ENCODE measurements at regions not wholly inside any gene's neighbourhood (a gene's known extent, or its start where the extent isn't known, plus 50 kb on each side); places are given as distances from the start of the nearest gene placed in this dataset.

DNA sequence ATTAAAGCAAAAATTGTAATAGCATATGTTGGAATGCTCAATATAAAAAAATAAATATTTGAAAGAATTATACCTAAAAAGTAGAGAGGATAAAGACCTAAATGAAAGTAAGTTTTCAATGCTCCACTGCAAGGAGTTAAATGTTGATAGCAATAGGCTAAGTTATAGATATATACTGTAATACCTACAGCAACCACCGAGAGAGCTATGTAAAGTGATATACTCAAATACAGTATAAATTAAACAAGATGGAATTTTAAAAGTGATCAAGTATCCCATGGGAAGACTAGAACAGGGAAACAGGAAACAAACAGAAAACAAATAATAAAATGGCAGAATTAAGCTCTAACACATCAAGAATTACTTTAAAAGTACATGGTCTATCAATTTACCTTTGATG lies 73.9 kb downstream of the CASP3 start:
- no peak for DNase-seq

DNA sequence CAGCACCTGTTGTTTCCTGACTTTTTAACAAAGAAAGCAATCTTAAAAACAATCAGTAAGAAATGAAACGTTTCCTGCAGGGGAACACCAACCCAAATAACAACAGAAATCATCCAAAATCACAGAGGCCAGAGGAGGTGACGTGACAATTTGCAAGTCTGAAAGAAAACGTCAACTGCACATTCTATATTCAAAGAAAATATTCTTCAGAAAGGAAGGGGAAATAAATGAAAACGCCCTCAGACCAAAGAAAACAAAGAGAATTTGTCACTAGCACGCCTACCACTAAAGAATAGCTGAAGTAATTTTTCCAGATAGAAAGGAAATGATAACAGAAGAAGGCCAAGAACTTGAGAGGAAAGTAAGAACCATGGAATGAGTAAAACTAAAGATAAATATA lies 74.4 kb downstream of the CASP3 start:
- DNase-seq, result no peak

DNA sequence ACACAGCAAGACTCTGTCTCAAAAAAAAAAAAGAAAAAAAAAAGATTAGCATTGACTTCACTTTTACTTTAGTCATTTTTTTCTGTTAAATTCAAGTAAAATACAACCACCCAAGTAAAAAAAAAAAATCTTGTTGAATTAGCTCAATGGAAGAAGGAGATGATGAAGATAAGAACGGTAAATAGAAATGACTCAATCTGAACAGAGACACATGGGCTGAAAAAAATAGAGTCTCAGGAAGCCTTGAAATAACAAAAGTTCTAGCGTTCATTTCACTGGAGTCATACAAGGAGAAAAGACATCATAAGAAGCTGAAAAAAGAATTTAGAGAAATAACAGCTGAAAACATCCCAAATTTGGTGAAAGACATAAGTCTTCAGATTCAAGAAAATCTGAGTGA lies 75.5 kb downstream of the CASP3 start:
- no peak for DNase-seq

DNA sequence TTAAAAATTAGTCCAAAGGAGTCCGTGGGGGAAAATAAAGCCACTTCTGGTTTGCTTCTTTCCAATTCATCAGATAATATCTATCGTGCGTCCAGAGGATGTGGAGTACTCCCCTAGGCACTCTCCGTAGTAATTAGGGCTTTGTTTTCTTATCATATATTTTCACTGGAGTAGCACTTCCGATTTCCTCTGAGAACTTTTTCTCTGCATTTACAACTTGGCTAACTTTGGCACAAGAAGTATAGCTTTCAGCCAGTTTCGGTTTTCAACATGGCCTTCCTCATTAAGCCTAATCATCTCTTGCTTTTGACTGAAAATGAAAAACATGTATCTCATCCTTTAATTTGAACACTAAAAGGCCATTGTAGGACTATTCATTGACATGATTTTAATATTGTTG lies 80.5 kb downstream of the CASP3 start:
- DNase-seq, result no peak

DNA sequence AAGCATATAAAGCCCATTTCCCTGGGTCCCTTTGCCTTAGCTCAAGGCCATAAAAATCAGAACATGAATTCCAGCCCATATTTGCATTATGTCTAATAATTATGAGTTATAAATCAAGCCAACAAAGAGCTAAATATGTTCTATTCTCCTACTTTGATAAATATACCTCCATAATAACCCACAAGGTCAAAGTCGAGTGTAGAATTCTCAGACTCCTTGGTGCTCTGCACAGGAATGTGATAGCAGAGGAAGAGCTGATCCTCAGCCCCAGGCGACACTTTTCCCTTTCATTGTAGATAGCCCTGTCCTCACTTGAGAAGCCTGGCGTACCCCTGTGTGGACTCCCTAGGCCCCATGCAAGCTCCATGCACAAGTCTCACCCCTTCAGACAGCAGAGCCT lies 85.6 kb downstream of the CASP3 start:
- DNase-seq, result no peak

DNA sequence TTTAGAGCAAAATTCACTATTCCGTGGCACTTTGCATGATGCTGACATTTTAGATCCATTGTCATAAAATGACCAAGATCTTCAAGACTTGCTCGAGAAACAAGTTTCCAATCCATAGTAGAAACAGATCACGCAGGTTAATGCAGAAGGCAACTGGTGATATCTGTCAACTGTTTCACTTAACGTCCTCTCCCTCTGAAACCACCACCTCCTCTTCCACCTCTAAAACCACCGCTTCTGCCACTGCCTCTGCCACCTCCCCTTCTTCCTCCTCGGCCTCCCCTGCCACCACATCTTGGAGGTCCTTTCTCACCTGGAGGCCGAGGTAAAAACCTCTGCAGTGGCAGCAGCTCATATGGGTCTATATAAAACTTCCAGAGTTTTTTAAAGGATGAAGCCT lies 84.6 kb upstream of the IRF2 start:
- no peak for DNase-seq

DNA sequence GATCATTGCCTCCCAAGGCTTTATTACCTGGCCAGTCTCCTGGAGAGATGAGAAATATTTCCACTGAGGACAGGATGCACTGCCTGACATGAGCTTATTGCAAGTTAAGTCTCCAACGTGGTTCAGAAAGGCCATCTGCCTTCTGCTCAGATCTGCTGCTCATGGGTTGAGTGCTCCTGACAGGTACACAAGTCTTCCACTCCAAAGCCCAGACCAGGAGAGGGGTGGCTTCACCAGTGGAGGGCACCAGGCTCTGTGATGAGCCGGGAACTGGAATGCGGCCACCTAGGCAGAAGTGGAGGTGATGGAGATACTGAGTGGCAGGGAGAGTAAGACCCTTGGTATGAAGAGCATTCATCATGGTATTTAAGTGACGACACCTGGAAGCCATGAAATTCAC lies 79.5 kb upstream of the IRF2 start:
- DNase-seq, result no peak

DNA sequence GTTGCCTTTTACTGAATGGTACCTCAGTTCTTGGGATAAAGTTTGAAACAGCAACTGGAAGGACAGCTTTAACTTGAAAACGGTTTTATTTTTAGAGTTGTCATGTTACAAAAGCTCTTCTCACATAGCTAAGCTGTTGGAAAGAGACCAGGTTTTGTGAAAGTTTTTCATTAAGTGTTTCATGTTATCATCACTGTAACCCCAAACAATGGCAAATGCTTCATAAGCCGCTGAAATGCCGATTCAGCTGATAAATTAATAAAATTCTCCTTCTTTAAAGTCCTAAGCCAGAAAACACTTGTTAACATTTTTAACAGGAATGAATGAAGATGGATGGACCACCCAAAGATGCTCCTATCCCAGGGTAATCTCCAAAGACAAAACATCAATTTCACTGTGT lies 76.1 kb upstream of the IRF2 start:
- DNase-seq, result no peak

DNA sequence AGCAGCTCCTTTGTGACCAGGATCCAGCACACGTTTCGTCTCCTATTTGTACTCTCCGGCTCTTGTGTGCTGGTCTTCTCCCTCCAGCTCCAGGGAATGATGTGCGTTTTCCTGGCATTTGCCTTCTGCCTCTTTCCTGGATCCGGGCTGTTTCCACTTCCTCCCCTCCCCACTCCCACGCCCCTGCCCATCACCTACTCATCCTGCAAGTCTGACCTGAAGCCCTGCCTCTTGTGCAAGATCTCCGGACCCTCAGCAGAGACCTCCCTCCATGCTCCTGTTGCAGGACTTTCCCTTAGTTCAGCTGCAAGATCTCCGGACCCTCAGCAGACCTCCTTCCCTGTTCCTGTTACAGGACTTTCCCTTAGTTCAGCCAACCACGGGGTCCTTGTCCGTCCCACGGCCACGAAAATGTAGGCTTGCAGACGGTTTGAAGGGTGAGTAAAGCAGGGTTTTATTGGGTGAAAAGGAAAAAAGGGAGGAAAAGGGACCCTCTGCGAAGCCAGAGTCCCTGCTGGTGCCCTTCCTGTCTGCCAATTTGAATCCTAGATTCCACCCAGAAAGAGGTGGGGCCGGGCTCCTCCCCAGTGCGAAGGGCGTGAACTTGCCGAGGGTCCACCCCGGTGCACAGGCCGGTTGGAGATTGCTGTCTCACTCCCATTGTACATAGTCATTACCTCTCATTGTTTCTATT lies 74.4 kb upstream of the IRF2 start:
- peak; percentile 42 for DNase-seq

DNA sequence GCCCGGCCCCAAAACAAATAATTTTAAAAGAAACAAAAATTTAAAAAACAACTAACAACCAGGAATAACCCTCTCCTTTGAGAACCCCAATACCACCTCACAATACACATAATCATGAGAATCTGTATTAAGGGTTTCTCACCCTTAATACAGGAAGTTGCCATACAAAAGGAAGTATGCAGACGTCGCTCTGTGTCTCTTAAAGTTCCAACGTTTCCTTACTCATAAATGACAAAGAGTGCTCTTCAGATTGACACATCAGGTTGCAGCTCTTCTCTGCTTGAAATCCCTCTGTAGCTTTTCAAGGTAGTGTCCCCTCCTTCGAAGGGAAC lies 73.9 kb upstream of the IRF2 start:
- no peak for DNase-seq

DNA sequence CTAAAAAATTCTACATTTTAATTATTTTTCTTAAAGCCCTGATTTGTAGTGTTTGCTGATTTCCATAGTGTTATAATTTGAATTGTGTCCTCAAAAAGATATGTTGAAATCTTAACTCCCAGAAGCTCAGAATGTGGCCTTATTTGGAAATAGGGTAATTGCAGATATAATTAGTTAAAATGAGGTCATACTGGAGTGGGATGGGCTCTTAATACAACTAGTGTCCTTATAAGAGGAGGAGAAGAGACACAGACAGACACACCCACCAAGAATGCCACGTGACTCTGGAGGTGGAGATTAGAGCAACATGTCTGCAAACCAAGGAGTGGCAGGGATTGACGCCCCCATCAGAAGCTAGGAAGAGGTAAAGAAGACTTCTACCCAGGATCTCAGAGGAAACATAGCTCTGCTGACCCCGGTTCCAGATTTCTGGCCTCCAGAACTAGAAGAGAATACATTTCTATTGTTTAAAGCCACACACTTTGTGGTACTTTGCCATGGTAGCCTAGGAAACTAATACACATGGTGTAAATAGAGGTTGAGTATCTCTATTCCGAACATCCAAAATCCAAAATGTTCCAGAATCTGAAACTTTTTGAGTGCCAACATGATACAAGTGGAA lies 70.5 kb upstream of the IRF2 start:
- DNase-seq, result no peak

DNA sequence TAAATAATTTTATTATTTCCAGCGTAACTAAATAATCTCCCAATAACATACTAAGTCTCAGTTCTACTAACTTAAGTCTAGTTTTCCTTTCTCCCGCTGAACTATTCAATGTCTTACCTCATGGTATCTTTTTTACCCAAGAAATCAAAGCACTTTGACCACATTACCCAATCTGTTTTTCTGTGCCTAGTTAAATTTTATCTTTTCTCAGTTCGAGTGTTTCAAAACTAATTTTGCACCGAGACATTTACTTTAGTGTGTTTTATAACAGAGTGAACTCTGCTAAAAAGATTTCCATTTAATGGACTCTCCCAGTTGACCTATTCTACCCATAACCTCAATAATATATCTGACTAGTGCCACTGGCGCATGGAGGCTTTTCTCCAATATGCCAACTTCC lies 67.6 kb upstream of the IRF2 start:
- DNase-seq, result no peak

DNA sequence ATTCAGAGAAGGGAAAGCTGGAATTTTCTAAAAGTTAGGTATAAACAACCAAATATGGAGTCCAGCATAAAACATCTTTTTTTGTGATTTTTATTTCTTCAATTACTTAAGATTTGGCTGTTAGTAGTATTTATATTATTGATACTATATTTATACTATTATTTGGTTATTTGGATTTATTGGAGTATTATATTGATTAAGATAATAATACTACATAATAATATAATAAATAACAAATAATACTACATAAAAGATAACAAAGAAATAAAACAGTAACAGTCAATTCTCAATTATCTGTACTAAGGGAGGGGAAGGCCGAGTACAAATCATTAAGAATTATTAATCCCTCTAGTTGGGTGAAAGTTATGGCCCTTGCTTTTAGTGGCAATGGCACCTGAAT lies 66.0 kb upstream of the IRF2 start:
- no peak for DNase-seq

DNA sequence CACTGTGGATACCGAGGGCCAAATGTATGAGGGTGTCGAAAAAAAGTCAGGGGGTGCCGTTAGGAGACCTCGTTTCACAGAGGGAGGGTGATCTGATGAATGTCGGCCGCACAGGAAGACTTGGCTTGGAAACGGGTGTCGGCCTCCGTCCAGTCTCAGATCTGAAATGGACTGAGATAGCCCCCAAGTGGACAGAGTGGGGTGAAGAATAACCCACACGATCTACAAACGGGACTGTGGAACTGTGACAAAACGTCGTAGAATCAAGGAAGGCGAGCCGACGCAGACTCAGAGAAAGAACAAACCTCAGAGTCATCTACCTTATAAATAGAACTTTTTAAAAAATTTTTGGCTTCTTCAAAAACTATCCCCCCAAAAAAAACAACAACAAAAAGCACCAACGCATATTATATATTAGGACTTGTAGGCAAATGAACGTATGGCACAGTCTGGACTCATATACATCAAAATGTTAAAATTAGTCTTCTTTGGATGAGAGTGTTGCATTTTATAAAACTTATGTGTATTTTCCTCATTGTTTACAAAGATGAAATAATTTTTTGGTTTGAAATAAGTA lies 63.8 kb upstream of the IRF2 start:
- peak; percentile 54 for DNase-seq

DNA sequence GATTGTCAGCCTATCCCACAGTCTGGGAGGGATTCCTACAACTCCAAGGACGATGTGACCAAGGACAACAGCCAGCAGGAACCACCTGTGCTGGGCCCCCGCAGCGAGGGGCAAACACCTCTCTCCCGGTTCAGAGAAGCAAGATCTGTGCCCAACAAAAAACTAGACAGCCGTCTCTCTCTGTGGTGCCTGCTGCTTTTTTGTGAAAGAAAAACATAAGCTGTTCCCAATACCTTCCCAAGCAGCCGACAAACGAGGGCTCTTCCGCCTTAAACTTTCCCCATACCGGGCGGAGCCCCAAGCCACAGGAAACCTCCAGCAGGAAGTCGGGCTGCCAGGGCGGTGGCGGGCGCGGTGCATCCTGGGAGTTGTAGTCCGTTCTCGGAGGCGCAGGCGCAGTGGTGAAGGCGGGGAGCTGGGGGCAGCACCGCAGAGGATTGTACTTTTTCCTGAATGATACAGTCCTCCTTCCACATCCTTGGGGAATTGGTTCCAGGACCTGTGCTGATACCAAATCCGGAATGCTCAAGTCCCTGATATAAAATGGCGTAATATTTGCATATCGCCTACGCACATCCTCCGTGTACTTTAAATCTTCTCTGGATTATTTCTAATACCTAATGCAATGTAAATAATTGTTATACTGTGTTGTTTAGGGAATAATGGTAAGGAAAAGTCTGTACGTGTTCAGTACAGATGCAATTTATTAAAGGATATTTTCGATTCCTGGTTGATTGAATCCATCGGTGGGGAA lies 63.1 kb upstream of the IRF2 start:
- peak; percentile 90 for DNase-seq

DNA sequence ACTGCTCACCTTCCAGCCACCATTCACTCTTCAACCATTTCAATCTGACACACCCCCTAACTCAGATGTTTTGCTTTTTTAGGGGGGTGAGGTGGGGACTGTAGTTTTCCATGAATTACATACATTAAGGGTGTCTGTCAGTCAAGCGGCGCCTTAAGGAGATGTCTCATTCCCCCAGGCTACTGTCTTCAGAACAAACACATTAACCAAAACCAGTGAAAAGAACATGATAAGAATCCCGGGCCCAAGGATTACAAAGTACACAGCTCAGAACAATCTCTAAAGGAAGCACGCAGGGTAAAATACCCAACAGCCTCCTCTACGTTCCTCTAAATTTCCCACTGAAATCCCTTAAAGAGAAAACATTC lies 62.5 kb upstream of the IRF2 start:
- DNase-seq, result no peak

DNA sequence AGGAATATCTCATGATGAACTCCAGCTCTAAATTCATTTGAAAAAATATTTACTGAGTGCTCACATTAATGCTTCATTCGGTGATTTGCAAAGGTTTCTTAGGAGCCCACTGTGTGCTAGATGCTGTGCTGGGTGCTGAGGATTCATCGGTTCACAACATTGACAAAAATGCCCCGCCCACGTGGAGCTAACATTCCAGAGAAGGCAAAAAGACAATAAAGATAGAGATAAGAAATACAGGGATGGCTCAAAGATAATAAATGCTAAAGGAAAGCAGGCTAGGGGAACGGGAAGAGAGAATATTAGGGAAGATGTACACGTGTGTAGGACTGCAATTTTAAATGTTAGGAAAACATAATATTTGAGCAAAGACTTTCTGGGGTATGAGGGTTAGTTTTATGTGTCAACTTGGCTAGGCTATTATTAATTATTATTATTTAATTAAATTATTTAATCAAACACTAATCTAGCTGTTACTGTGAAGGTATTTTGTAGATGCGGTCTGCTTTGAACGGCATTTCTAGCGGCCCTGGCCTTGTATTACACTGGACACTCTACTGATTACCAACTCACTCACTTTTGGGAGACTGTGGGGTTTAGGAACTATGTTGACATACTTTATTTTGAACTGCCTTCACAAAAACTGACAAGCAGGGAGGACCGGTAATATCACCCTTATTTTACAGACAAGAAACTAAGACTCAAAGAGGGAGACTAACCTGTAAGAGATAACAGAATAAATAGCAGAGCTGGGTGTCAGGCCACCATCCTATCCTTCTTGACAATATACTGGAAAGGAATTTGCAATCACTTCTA lies 61.9 kb upstream of the IRF2 start:
- no peak for DNase-seq

DNA sequence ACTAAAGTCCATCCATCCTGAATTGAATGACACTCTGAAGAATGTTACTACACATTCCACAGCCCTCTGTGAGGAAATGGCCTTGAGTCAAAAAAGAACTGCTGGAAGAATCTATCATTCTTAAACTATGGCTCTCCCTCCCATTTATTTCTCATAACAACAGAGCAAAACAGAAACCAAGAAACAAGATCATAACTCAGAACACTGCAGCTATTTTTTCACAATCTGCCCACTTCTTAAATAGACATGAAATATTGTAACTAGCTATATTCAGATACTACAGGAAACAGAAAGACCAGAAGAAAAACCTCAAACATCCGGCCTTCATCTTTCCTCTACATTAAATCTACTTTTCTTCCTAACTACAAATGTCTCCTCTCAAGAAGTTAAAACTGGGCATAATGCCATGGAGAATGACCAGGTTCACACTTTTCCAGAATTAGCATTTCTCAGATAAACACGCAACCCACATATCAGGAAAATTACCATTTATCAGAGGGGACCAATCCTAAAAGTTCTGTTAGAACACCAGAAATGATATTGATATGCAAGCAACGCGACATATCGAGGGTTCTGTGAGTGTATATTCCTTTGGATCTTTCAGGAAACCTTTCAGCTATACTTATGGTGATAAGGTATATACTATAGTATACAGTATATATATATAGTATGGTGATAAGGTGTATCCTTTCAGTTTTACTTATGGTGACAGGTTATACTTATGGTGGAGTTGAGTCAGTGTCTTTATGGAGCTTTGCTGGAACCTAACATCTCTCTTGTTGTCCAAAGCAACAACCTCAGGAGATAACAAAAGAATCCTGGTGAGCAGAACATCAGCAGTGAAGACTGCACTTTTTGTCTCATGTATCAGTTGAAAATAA lies 60.4 kb upstream of the IRF2 start:
- no peak for DNase-seq

DNA sequence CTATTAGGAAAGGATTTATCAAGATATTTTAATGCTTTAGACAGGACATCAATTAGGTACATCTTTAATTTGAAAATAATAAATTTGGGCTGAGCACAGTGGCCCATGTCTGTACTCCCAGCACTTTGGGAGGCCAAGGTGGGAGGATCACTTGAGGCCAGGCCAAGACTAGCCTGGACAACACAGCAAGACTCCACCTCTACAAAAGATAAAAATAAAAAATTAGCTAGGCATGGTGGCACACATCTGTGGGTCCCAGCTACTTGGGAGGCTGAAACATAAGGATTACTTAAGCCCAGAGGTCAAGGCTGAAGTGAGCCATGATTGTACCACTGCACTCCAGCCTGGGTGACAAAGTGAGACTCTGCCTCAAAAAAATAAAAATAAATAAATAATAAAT lies 59.6 kb upstream of the IRF2 start:
- DNase-seq, result no peak

DNA sequence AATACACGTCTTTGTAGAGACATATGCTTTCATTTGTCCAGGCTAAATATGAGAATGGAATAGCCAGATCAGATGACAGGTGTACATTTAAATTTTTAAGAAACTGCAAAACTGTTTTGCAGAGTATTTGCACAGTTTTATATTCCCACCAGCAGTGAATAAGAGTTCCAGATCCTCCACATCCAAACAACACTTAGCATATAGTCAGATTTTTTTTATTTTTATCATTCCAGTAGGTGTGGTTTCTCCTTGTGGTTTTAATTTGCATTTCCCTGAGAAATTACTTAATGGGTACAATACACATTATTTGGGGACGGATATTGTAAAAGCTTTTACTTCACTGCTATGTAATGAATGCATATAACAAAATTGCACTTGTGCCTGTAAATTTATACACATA lies 56.7 kb upstream of the IRF2 start:
- DNase-seq, result peak; percentile 92

DNA sequence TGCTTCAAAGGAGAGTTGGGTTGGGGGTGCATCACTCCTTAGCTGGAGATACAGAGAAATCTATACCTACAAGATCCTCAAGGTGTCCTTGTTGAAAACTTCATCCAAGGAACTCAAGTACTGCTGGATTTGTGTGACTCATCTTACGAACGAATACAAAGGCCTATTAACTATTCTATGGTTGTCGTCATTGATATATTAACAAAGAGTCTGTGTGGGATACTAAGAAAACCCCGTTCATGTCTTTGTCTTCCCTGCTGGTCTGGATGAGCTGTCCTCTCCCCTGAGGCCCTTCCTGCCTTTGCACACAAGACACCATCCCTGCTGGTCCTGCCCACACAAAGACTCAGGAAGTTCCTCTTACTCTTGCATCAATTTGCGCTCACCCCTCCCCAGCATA lies 54.9 kb upstream of the IRF2 start:
- DNase-seq, result no peak

DNA sequence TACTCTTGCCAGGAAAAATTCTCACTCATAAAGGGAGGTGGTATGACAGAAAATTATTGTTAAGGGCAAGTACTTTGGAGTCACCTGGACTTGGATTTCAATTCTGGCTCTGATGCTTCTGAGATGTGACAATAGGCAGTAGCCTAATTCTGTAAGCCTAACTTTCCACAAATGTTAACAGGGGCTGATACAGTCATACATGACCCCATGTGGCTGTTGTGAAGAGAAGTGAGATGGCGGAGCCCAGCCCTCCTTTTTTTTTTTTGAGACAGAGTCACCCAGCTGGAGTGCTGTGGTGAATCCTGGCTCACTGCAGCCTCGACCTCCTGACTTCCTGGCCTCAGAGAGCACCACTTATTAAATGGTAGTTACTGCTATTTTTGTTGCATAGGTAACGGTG lies 54.4 kb upstream of the IRF2 start:
- DNase-seq, result no peak

All from NCI-H526 treated with DMSO at 0.1 percent for 48 hours (cell line).